Prostate gland (tissue), 2 donors: ENCODE measurements at regions not wholly inside any gene's neighbourhood (a gene's known extent, or its start where the extent isn't known, plus 50 kb on each side); places are given as distances from the start of the nearest gene placed in this dataset.

ENCODE experiments used
- POLR2A ChIP-seq: fragments of 450-650 bp; IDR thresholded peaks from one replicate; pipeline ENCODE4 v1.6.1; 2016; ENCODE audit warnings: antibody characterized with exemption, mild to moderate bottlenecking
- POLR2AphosphoS5 ChIP-seq: sonication (generic); formaldehyde crosslinking; IDR thresholded peaks from one replicate; pipeline ENCODE4 v1.6.1; 2017; ENCODE audit warnings: antibody characterized with exemption
- TF ChIP-seq, protein P1 (sequence below), 4 experiments: fragments of 200-600 bp in 2 of 4; fragments of 450-650 bp in 2 of 4; sonication (generic) in 2 of 4; IDR thresholded peaks; 1 replicate in 3 of 4; 2 replicates in 1 of 4; pipeline ENCODE4 v1.5.1; 2016 to 2019; ENCODE audit warnings: antibody characterized with exemption in 4 of 4, mild to moderate bottlenecking in 2 of 4, moderate library complexity in 2 of 4

GRCh38 chr15:29456255-29456654, 186.6 kb upstream of the NSMCE3 start:
- no peak for TF ChIP-seq POLR2A
- TF ChIP-seq, protein P1, sequence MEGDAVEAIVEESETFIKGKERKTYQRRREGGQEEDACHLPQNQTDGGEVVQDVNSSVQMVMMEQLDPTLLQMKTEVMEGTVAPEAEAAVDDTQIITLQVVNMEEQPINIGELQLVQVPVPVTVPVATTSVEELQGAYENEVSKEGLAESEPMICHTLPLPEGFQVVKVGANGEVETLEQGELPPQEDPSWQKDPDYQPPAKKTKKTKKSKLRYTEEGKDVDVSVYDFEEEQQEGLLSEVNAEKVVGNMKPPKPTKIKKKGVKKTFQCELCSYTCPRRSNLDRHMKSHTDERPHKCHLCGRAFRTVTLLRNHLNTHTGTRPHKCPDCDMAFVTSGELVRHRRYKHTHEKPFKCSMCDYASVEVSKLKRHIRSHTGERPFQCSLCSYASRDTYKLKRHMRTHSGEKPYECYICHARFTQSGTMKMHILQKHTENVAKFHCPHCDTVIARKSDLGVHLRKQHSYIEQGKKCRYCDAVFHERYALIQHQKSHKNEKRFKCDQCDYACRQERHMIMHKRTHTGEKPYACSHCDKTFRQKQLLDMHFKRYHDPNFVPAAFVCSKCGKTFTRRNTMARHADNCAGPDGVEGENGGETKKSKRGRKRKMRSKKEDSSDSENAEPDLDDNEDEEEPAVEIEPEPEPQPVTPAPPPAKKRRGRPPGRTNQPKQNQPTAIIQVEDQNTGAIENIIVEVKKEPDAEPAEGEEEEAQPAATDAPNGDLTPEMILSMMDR (IDR thresholded peaks at IDR 0.05), result no peak
- no peak for TF ChIP-seq POLR2AphosphoS5
